Stimulated activated effector memory CD8-positive, alpha-beta T cell treated with anti-CD3 and anti-CD28 coated beads, Interleukin-12 subunit alpha, Interleukin-12 subunit beta, amount 100 ng/mL, for 72 hours (primary cell): ENCODE measurements at regions not wholly inside any gene's neighbourhood (a gene's known extent, or its start where the extent isn't known, plus 50 kb on each side); places are given as distances from the start of the nearest gene placed in this dataset.
A peak's percentile ranks its signal among the peaks of the same experiment; 100 is the strongest.

ENCODE experiments used
- ATAC-seq: fragments of 150-1000 bp; cut with Tn5 transposase; 2 replicates; pipeline ENCODE4 v1.10.0; 2021
- DNase-seq, 2 donors: peaks; one replicate each; pipeline ENCODE4 v3.0.0; 2021 to 2022; ENCODE audit warnings: low spot score in 2 of 2
- H3K27ac Mint-ChIP-seq: one replicate; pipeline ENCODE4 v1.8.0; 2022; ENCODE audit warnings: mild to moderate bottlenecking, mixed read lengths
- H3K36me3 Mint-ChIP-seq: one replicate; pipeline ENCODE4 v1.8.0; 2022; ENCODE audit warnings: mild to moderate bottlenecking, mixed read lengths
- H3K4me1 Mint-ChIP-seq: one replicate; pipeline ENCODE4 v1.8.0; 2022; ENCODE audit warnings: mixed read lengths
- H3K4me3 Mint-ChIP-seq: one replicate; pipeline ENCODE4 v1.8.0; 2022; ENCODE audit warnings: mild to moderate bottlenecking, mixed read lengths
- H3K9me3 Mint-ChIP-seq: one replicate; pipeline ENCODE4 v1.8.0; 2022; ENCODE audit warnings: mixed read lengths

- DNase-seq: no peak
- no peak overlapping the region for H3K4me3 Mint-ChIP-seq
- H3K27ac Mint-ChIP-seq: no peak overlapping the region
- no peaks in the 10 kb centered on the region for H3K4me1 Mint-ChIP-seq
- no peaks in the 10 kb centered on the region for H3K36me3 Mint-ChIP-seq
- no peak for ATAC-seq
- H3K9me3 Mint-ChIP-seq: peaks cover 2% of the 10 kb centered on the region
Observed at GRCh38 chr11:15775797-15776196, 580.5 kb downstream of the SOX6 start.

GRCh38 chr11:15776366-15776765, 580.0 kb downstream of the SOX6 start:
- Mint-ChIP-seq H3K36me3 (no peaks in the 10 kb centered on the region), H3K4me1 (no peaks in the 10 kb centered on the region), H3K27ac (no peak overlapping the region), H3K9me3 (peaks cover 5% of the 10 kb centered on the region), H3K4me3 (no peak overlapping the region)
- DNase-seq (no peak), ATAC-seq (no peak)

DNA sequence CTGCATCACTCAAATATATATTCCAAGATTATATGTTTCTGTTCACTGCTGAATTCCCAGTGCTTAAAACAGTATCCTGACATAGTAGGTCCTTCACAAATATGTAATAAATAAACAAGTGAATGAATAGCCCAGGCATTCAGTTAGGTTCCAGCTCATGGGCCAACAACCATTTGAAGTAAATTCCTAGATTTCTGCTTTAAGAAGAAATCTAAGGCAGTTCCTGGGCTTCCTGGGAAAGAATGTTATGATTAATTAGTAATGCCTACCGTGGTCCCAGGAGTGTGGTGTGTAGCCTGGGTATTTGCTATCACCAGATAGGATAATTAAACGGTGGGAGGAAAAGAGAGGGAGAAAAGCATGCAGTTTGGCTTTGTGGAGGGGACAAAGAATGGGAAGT, 576.8 kb downstream of the SOX6 start:
- DNase-seq (no peak), ATAC-seq (no peak)
- Mint-ChIP-seq H3K4me1 (no peaks in the 10 kb centered on the region), H3K36me3 (no peaks in the 10 kb centered on the region), H3K9me3 (peaks cover 9% of the 10 kb centered on the region), H3K27ac (no peak overlapping the region), H3K4me3 (no peak overlapping the region)

- Mint-ChIP-seq H3K4me3 (no peak overlapping the region), H3K4me1 (no peaks in the 10 kb centered on the region), H3K27ac (no peak overlapping the region), H3K36me3 (no peaks in the 10 kb centered on the region), H3K9me3 (peaks cover 9% of the 10 kb centered on the region)
- DNase-seq: no peak
- no peak for ATAC-seq
Observed at GRCh38 chr11:15780382-15780781, 576.0 kb downstream of the SOX6 start.

GRCh38 chr11:15780837-15781236, 575.5 kb downstream of the SOX6 start:
- ATAC-seq: no peak
- no peak overlapping the region for H3K27ac Mint-ChIP-seq
- H3K4me1 Mint-ChIP-seq: no peaks in the 10 kb centered on the region

GRCh38 chr11:15783619-15784018, 572.7 kb downstream of the SOX6 start:
- Mint-ChIP-seq H3K36me3 (no peaks in the 10 kb centered on the region), H3K4me3 (no peak overlapping the region), H3K27ac (no peak overlapping the region), H3K4me1 (no peaks in the 10 kb centered on the region), H3K9me3 (peaks cover 9% of the 10 kb centered on the region)
- ATAC-seq (no peak), DNase-seq (no peak)

More at GRCh38 chr11:15780837-15781236, 575.5 kb downstream of the SOX6 start:
- Mint-ChIP-seq H3K4me3 (no peak overlapping the region), H3K9me3 (peaks cover 9% of the 10 kb centered on the region), H3K36me3 (no peaks in the 10 kb centered on the region)
- no peak for DNase-seq

GRCh38 chr11:15793043-15793996, 563.0 kb downstream of the SOX6 start:
- Mint-ChIP-seq H3K36me3 (no peaks in the 10 kb centered on the region), H3K9me3 (peaks cover 15% of the 10 kb centered on the region), H3K4me1 (no peaks in the 10 kb centered on the region), H3K27ac (no peak overlapping the region), H3K4me3 (no peak overlapping the region)
- DNase-seq (no peak), ATAC-seq (no peak)

DNA sequence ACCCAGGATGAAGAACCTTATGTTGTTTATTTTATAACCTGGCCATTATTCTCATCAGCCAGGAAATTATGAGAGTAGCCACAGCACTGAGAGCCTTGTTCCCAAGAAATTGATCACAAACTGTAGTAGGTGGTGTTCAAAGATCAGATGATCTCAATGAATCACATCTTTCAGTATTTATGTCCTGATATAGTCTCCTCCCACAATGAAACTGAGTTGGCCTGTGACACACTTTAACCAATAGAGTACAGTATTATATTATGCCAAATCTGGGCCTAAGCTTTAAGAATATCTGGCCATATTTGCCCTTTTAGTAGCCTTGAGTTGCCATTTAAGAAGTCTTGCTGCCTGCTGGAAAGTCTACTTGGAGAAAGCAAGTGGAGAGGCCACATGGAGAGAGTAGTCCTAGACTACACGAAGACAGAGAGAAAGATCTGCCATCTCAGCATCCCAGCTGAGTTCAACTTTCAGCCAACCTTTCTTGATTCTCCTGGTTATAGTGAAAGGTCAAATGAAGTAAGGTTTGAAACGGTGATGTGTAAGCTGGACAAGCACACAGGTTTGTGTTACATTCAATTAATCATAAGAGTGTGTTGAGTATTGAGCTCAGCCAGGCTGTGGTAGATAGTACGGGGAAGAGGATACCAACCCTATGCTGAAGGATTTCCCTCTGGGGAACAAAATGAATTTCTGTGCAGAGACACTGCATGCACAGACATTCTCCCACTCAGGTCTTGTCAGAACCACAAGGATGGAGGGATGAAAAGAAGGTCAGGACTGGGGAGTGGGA, 561.8 kb downstream of the SOX6 start:
- ATAC-seq (no peak), DNase-seq (no peak)
- H3K4me3 Mint-ChIP-seq: no peak overlapping the region
- no peak overlapping the region for H3K27ac Mint-ChIP-seq
- H3K36me3 Mint-ChIP-seq: no peaks in the 10 kb centered on the region
- H3K4me1 Mint-ChIP-seq: no peaks in the 10 kb centered on the region
- peaks cover 15% of the 10 kb centered on the region for H3K9me3 Mint-ChIP-seq

- Mint-ChIP-seq H3K9me3 (peaks cover 15% of the 10 kb centered on the region), H3K27ac (no peak overlapping the region), H3K36me3 (no peaks in the 10 kb centered on the region), H3K4me1 (no peaks in the 10 kb centered on the region), H3K4me3 (no peak overlapping the region)
- no peak for DNase-seq
- ATAC-seq: no peak
Observed at GRCh38 chr11:15795378-15795777, 561.0 kb downstream of the SOX6 start.

- Mint-ChIP-seq H3K4me3 (no peak overlapping the region), H3K4me1 (no peaks in the 10 kb centered on the region), H3K9me3 (peaks cover 6% of the 10 kb centered on the region), H3K36me3 (no peaks in the 10 kb centered on the region), H3K27ac (no peak overlapping the region)
- ATAC-seq (peak; percentile 40), DNase-seq (no peak)
Observed at GRCh38 chr11:15800111-15800800, 556.1 kb downstream of the SOX6 start.

- H3K36me3 Mint-ChIP-seq: no peaks in the 10 kb centered on the region
- ATAC-seq (peak; percentile 51), DNase-seq (no peak)
- H3K4me3 Mint-ChIP-seq: no peak overlapping the region
- no peaks in the 10 kb centered on the region for H3K4me1 Mint-ChIP-seq
- peaks cover 8% of the 10 kb centered on the region for H3K9me3 Mint-ChIP-seq
- no peak overlapping the region for H3K27ac Mint-ChIP-seq
Observed at GRCh38 chr11:15801126-15801525, 555.2 kb downstream of the SOX6 start.

DNA sequence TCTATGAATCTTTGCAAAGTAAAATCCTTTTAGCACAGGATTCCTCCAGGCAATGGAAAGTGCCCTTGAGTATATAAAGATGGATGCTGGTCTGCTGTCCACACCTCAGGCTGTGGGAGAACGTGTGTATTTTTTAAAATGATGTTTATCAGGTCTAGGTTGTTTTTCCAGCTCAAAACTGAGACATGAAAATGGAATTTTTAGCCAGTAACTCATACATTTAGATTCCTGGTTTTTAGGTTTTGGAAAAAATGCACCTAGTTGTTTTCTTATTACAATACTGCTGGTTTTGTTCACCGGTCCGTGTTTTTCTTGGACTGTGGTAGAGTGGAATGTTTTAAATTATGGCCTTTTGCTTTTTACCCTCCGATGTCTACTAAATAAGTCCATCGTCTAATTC, 554.7 kb downstream of the SOX6 start:
- H3K36me3 Mint-ChIP-seq: no peaks in the 10 kb centered on the region
- no peak overlapping the region for H3K4me3 Mint-ChIP-seq
- ATAC-seq: no peak
- no peaks in the 10 kb centered on the region for H3K4me1 Mint-ChIP-seq
- no peak for DNase-seq
- peaks cover 8% of the 10 kb centered on the region for H3K9me3 Mint-ChIP-seq
- H3K27ac Mint-ChIP-seq: no peak overlapping the region

DNA sequence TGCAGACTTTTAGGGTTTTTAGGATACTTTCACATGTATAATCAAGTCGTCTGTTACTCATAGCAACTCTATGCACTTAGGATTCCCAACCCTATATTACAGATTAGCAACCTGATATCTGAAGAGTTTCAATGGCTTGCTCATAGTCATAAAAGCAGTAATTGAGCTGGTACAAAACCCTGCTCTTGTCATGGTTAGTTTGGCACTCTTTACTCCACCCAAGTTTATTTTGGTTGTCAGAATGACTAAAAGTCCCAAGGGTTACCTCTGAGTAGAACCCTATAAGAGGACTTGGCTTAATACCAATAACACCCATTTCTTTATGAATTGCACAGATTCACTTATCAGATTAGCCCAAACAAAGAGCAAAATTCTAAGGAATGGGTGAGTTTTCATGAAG, 550.6 kb downstream of the SOX6 start:
- Mint-ChIP-seq H3K4me3 (no peak overlapping the region), H3K4me1 (no peaks in the 10 kb centered on the region), H3K9me3 (peaks cover 9% of the 10 kb centered on the region), H3K36me3 (no peaks in the 10 kb centered on the region), H3K27ac (no peak overlapping the region)
- ATAC-seq (no peak), DNase-seq (no peak)

DNA sequence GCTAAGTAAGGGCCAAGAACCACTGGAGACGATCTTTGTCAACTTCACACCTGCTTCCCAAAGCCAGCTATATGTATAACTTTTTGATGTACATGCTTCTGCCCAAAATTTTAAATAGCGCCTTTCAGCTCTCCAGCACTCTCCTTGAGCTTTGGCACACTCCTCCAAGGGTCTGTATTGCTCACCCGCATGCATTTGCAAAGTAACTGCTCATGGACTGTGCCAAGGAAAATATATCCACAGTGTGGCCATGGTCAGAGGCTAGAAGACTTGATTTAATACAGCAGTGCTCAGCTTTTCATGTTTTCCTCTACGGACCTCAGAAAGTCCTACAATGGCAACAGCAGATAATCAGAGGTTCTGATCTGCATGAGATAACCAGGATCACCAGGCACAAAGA, 550.1 kb downstream of the SOX6 start:
- no peaks in the 10 kb centered on the region for H3K4me1 Mint-ChIP-seq
- H3K36me3 Mint-ChIP-seq: no peaks in the 10 kb centered on the region
- no peak overlapping the region for H3K4me3 Mint-ChIP-seq
- DNase-seq (no peak), ATAC-seq (no peak)
- H3K9me3 Mint-ChIP-seq: peaks cover 9% of the 10 kb centered on the region
- H3K27ac Mint-ChIP-seq: no peak overlapping the region

GRCh38 chr11:15807827-15808226, 548.5 kb downstream of the SOX6 start:
- Mint-ChIP-seq H3K27ac (no peak overlapping the region), H3K4me1 (no peaks in the 10 kb centered on the region), H3K36me3 (no peaks in the 10 kb centered on the region), H3K4me3 (no peak overlapping the region), H3K9me3 (peaks cover 10% of the 10 kb centered on the region)
- ATAC-seq (no peak), DNase-seq (no peak)
